GM23338 (cell line): ENCODE measurements at regions not wholly inside any gene's neighbourhood (a gene's known extent, or its start where the extent isn't known, plus 50 kb on each side); places are given as distances from the start of the nearest gene placed in this dataset.

Experiments
- ATAC-seq: fragments of 200-7000 bp; cut with Tn5 transposase; 3 replicates; pipeline ENCODE4 v1.9.1; 2020
- DNase-seq: peaks from one replicate; pipeline ENCODE4 v3.0.0-alpha.2; 2015; ENCODE audit warnings: low spot score
- H2AFZ ChIP-seq: fragments of 200-600 bp; sonication (generic); 2 replicates; pipeline ENCODE4 v1.8.0; 2016; ENCODE audit warnings: antibody characterized with exemption, mild to moderate bottlenecking, moderate library complexity
- H3F3A ChIP-seq: fragments of 200-600 bp; sonication (generic); replicated peaks from 2 replicates; pipeline ENCODE4 v1.8.0; 2017; ENCODE audit warnings: antibody characterized with exemption, mixed run types, low read depth
- H3K27ac ChIP-seq: fragments of 200-600 bp; sonication (generic); 2 replicates; pipeline ENCODE4 v1.6.1; 2016; ENCODE audit warnings: low read depth
- H3K27me3 ChIP-seq: fragments of 200-600 bp; sonication (generic); 2 replicates; pipeline ENCODE4 v1.8.0; 2016; ENCODE audit warnings: mild to moderate bottlenecking, mixed run types, moderate library complexity; ENCODE audit not compliant: insufficient read depth
- H3K36me3 ChIP-seq: fragments of 200-600 bp; sonication (generic); 2 replicates; pipeline ENCODE4 v1.8.0; 2016; ENCODE audit warnings: mild to moderate bottlenecking; ENCODE audit not compliant: insufficient read depth
- H3K4me1 ChIP-seq: fragments of 200-600 bp; sonication (generic); 2 replicates; pipeline ENCODE4 v1.8.0; 2016; ENCODE audit warnings: mild to moderate bottlenecking, moderate library complexity; ENCODE audit not compliant: insufficient read depth
- H3K4me2 ChIP-seq: fragments of 200-600 bp; sonication (generic); 2 replicates; pipeline ENCODE4 v1.7.1; 2017; ENCODE audit warnings: mixed run types
- H3K4me3 ChIP-seq: fragments of 200-600 bp; sonication (generic); 2 replicates; pipeline ENCODE4 v1.6.1; 2016; ENCODE audit warnings: mixed run types
- H3K79me2 ChIP-seq: fragments of 200-600 bp; sonication (generic); replicated peaks from 2 replicates; pipeline ENCODE4 v1.8.0; 2017; ENCODE audit warnings: mild to moderate bottlenecking; ENCODE audit not compliant: insufficient read depth
- H3K9me2 ChIP-seq: fragments of 200-600 bp; sonication (generic); 2 replicates; pipeline ENCODE4 v1.8.0; 2017; ENCODE audit not compliant: insufficient read depth
- H4K20me1 ChIP-seq: fragments of 200-600 bp; sonication (generic); replicated peaks from 2 replicates; pipeline ENCODE4 v1.8.0; 2017; ENCODE audit warnings: mild to moderate bottlenecking; ENCODE audit not compliant: insufficient read depth
- H3K27ac Mint-ChIP-seq: 2 replicates; pipeline ENCODE4 v1.8.0; 2020; ENCODE audit warnings: inconsistent platforms, mild to moderate bottlenecking, moderate library complexity, mixed read lengths
- H3K27me3 Mint-ChIP-seq: 3 replicates; pipeline ENCODE4 v1.8.0; 2022; ENCODE audit warnings: low read depth, mild to moderate bottlenecking, moderate library complexity, mixed read lengths, inconsistent platforms; ENCODE audit not compliant: insufficient read depth, poor library complexity
- H3K36me3 Mint-ChIP-seq: 3 replicates; pipeline ENCODE4 v1.8.0; 2021; ENCODE audit warnings: low read depth, mild to moderate bottlenecking, inconsistent platforms, moderate library complexity, mixed read lengths
- H3K4me1 Mint-ChIP-seq: 3 replicates; pipeline ENCODE4 v1.8.0; 2020; ENCODE audit warnings: mild to moderate bottlenecking, inconsistent platforms, mixed read lengths
- H3K4me3 Mint-ChIP-seq: 3 replicates; pipeline ENCODE4 v1.8.0; 2021; ENCODE audit warnings: moderate library complexity, mild to moderate bottlenecking, inconsistent platforms, mixed read lengths
- H3K9me3 Mint-ChIP-seq: 3 replicates; pipeline ENCODE4 v1.8.0; 2020; ENCODE audit warnings: moderate library complexity, mild to moderate bottlenecking, inconsistent platforms, mixed read lengths
- CREB1 ChIP-seq: fragments of 250-450 bp; sonication (Bioruptor Pico); IDR thresholded peaks from 2 replicates; pipeline ENCODE4 v1.5.0; 2020; ENCODE audit warnings: low read depth, mild to moderate bottlenecking, moderate library complexity
- EZH2 ChIP-seq: fragments of 200-600 bp; sonication (generic); IDR thresholded peaks from one replicate; pipeline ENCODE4 v1.8.0; 2017; ENCODE audit warnings: antibody characterized with exemption, mild to moderate bottlenecking, low read depth; ENCODE audit not compliant: unreplicated experiment
- JUNB ChIP-seq: IDR thresholded peaks from one replicate; pipeline ENCODE4 v1.6.1; 2016; ENCODE audit warnings: antibody characterized with exemption; ENCODE audit not compliant: unreplicated experiment
- NANOG ChIP-seq: IDR thresholded peaks from 2 replicates; pipeline ENCODE4 v1.6.1; 2016; ENCODE audit warnings: antibody characterized with exemption, borderline replicate concordance
- POLR2AphosphoS5 ChIP-seq: IDR thresholded peaks from 2 replicates; pipeline ENCODE4 v1.6.1; 2016; ENCODE audit warnings: antibody characterized with exemption, low read depth
- STAT1 ChIP-seq: IDR thresholded peaks from one replicate; pipeline ENCODE4 v1.6.1; 2016; ENCODE audit warnings: antibody characterized with exemption; ENCODE audit not compliant: unreplicated experiment
- ZNF331 ChIP-seq: fragments of 250-450 bp; sonication (Bioruptor Pico); IDR thresholded peaks from 2 replicates; pipeline ENCODE4 v1.5.0; 2020; ENCODE audit warnings: low read depth, mild to moderate bottlenecking, moderate library complexity
- TF ChIP-seq, protein P1 (sequence below): IDR thresholded peaks from 2 replicates; pipeline ENCODE4 v1.6.1; 2016; ENCODE audit warnings: antibody characterized with exemption
- TF ChIP-seq, protein P2 (sequence below): IDR thresholded peaks from one replicate; pipeline ENCODE4 v1.6.1; 2018; ENCODE audit warnings: antibody characterized with exemption; ENCODE audit not compliant: unreplicated experiment
- TF ChIP-seq, protein P3 (sequence below), 2 experiments: fragments of 200-600 bp in 1 of 2; sonication (generic) in 1 of 2; conservative IDR thresholded peaks; 2 replicates each; pipeline versions ENCODE4 v1.5.1 to v1.6.1; 2016 to 2017; ENCODE audit warnings: antibody characterized with exemption in 2 of 2, low read depth in 2 of 2, mild to moderate bottlenecking in 2 of 2, moderate library complexity in 1 of 2

DNA sequence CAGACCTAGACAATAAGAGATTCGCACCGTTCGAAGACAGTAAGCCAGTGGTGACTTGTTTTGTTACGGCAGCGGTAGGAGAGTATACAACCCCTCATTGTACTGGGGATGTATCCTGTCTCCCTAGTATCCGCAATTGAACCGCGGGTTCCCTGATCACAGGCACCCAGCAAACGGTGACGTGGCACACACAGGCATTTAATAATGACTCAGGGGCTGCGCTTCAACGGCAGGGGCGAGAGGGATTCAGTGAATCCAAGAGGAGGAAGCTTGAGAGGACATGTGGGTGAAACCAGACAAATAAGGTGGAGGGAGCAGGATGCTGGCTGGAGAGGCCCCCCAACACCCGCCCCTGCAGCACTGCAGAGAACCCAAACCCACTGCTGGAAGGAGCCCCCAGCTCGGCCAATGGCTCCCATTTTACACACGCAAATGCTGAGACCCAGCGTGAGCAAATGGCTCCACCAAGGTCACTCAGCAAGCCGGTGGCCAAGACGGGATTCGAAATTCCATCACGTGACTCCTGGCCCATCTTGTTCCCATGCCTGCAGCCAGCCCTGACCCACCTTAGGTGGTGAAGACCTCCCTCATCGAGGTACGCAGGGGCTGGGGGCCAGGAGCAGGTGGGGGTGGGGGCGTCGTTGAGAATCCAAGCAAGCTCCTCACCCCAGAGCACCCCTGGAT is 149.9 kb downstream of the SYF2 start:
- Histone ChIP-seq H4K20me1 (no peaks in the 10 kb centered on the region), H3K4me1 (no peaks in the 10 kb centered on the region), H3K79me2 (no peaks in the 10 kb centered on the region), H3K9me2 (no peaks in the 10 kb centered on the region), H3K27ac (no peak overlapping the region), H3K4me3 (no peak overlapping the region), H3K36me3 (no peaks in the 10 kb centered on the region), H3F3A (no peaks in the 10 kb centered on the region), H2AFZ (no peak overlapping the region), H3K27me3 (no peaks in the 10 kb centered on the region), H3K4me2 (no peak overlapping the region)
- TF ChIP-seq CREB1 (no peak), JUNB (no peak), POLR2AphosphoS5 (no peak), ZNF331 (no peak)
- Mint-ChIP-seq H3K27ac (no peak overlapping the region), H3K36me3 (peaks cover 2% of the 10 kb centered on the region; the same call in 1 of the 3 replicates), H3K4me3 (no peak overlapping the region), H3K4me1 (no peaks in the 10 kb centered on the region), H3K27me3 (peaks cover 4% of the 10 kb centered on the region), H3K9me3 (peaks cover 3% of the 10 kb centered on the region; the same call in 2 of the 3 replicates)
- DNase-seq, result no peak
- no peak for ATAC-seq

DNA sequence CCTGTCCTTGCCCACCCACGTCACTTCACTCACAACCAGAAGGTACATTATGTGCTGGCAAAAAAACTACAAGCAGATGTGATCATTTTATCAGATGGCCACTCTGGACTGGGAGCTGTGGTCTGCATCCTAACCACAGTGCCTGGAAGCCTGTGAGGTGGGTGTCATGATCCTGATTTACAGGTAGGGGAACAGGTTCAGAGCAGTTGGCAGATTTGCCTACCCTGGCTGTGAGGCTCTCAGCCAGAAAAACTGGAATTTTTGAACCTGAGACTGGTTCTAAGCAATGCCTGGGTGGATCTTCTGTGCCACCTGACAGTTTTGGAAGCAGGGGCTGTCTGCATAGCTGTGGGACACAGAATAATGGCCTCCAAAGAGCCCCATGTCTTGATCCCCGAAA is 150.8 kb downstream of the SYF2 start:
- Histone ChIP-seq H4K20me1 (no peaks in the 10 kb centered on the region), H3K27me3 (no peaks in the 10 kb centered on the region), H3K4me1 (no peaks in the 10 kb centered on the region), H3K4me3 (no peak overlapping the region), H3K4me2 (no peak overlapping the region), H2AFZ (no peak overlapping the region), H3K27ac (no peak overlapping the region), H3K79me2 (no peaks in the 10 kb centered on the region), H3K9me2 (no peaks in the 10 kb centered on the region), H3F3A (no peaks in the 10 kb centered on the region), H3K36me3 (no peaks in the 10 kb centered on the region)
- H3K9me3 Mint-ChIP-seq, result peaks cover 10% of the 10 kb centered on the region; the same call in 2 of the 3 replicates
- no peaks in the 10 kb centered on the region for H3K4me1 Mint-ChIP-seq
- no peak for DNase-seq
- peaks cover 6% of the 10 kb centered on the region; the same call in 1 of the 3 replicates for H3K36me3 Mint-ChIP-seq
- ATAC-seq, result no peak
- H3K27me3 Mint-ChIP-seq, result peaks cover 4% of the 10 kb centered on the region
- H3K27ac Mint-ChIP-seq, result no peak overlapping the region
- no peak overlapping the region for H3K4me3 Mint-ChIP-seq
- TF ChIP-seq STAT1 (no peak), NANOG (no peak), EZH2 (no peak), ZNF331 (no peak)
- TF ChIP-seq, protein P1, sequence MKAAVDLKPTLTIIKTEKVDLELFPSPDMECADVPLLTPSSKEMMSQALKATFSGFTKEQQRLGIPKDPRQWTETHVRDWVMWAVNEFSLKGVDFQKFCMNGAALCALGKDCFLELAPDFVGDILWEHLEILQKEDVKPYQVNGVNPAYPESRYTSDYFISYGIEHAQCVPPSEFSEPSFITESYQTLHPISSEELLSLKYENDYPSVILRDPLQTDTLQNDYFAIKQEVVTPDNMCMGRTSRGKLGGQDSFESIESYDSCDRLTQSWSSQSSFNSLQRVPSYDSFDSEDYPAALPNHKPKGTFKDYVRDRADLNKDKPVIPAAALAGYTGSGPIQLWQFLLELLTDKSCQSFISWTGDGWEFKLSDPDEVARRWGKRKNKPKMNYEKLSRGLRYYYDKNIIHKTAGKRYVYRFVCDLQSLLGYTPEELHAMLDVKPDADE, result no peak
- TF ChIP-seq, protein P2, sequence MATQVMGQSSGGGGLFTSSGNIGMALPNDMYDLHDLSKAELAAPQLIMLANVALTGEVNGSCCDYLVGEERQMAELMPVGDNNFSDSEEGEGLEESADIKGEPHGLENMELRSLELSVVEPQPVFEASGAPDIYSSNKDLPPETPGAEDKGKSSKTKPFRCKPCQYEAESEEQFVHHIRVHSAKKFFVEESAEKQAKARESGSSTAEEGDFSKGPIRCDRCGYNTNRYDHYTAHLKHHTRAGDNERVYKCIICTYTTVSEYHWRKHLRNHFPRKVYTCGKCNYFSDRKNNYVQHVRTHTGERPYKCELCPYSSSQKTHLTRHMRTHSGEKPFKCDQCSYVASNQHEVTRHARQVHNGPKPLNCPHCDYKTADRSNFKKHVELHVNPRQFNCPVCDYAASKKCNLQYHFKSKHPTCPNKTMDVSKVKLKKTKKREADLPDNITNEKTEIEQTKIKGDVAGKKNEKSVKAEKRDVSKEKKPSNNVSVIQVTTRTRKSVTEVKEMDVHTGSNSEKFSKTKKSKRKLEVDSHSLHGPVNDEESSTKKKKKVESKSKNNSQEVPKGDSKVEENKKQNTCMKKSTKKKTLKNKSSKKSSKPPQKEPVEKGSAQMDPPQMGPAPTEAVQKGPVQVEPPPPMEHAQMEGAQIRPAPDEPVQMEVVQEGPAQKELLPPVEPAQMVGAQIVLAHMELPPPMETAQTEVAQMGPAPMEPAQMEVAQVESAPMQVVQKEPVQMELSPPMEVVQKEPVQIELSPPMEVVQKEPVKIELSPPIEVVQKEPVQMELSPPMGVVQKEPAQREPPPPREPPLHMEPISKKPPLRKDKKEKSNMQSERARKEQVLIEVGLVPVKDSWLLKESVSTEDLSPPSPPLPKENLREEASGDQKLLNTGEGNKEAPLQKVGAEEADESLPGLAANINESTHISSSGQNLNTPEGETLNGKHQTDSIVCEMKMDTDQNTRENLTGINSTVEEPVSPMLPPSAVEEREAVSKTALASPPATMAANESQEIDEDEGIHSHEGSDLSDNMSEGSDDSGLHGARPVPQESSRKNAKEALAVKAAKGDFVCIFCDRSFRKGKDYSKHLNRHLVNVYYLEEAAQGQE, result no peak
- TF ChIP-seq, protein P3, sequence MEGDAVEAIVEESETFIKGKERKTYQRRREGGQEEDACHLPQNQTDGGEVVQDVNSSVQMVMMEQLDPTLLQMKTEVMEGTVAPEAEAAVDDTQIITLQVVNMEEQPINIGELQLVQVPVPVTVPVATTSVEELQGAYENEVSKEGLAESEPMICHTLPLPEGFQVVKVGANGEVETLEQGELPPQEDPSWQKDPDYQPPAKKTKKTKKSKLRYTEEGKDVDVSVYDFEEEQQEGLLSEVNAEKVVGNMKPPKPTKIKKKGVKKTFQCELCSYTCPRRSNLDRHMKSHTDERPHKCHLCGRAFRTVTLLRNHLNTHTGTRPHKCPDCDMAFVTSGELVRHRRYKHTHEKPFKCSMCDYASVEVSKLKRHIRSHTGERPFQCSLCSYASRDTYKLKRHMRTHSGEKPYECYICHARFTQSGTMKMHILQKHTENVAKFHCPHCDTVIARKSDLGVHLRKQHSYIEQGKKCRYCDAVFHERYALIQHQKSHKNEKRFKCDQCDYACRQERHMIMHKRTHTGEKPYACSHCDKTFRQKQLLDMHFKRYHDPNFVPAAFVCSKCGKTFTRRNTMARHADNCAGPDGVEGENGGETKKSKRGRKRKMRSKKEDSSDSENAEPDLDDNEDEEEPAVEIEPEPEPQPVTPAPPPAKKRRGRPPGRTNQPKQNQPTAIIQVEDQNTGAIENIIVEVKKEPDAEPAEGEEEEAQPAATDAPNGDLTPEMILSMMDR (conservative IDR thresholded peaks at IDR 0.05; ENCODE audit: low read depth in 2 of 2), result no peak
